ENCODE measurements at regions not wholly inside any gene's neighbourhood (a gene's known extent, or its start where the extent isn't known, plus 50 kb on each side); places are given as distances from the start of the nearest gene placed in this dataset.

DNA sequence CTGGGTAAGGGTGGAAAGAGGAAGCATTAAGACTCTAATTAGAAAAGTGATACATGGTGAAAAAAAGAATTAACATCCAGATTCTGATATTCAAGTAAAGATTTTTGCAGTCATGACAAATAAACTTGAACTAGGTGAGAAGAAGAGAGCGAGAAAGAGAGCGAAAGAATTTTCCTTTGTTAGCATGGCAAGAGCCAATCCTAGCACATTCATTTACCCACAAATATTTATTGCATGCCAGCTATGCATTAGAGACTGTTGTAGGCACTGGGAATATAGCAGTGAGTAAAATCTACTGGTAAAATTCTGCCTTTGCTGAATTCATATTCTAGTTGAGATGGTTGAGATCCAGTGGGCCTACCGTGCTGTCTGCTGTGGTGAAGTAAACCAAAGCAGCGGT, 177.9 kb upstream of the DPH6 start:
- TF ChIP-seq, protein P1, sequence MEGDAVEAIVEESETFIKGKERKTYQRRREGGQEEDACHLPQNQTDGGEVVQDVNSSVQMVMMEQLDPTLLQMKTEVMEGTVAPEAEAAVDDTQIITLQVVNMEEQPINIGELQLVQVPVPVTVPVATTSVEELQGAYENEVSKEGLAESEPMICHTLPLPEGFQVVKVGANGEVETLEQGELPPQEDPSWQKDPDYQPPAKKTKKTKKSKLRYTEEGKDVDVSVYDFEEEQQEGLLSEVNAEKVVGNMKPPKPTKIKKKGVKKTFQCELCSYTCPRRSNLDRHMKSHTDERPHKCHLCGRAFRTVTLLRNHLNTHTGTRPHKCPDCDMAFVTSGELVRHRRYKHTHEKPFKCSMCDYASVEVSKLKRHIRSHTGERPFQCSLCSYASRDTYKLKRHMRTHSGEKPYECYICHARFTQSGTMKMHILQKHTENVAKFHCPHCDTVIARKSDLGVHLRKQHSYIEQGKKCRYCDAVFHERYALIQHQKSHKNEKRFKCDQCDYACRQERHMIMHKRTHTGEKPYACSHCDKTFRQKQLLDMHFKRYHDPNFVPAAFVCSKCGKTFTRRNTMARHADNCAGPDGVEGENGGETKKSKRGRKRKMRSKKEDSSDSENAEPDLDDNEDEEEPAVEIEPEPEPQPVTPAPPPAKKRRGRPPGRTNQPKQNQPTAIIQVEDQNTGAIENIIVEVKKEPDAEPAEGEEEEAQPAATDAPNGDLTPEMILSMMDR (IDR thresholded peaks at IDR 0.05) = no peak
- TF ChIP-seq POLR2A (IDR thresholded peaks at IDR 0.05) = no peak

Measured in lower leg skin (tissue), 3 donors.